H9 (cell line): ENCODE measurements at regions not wholly inside any gene's neighbourhood (a gene's known extent, or its start where the extent isn't known, plus 50 kb on each side); places are given as distances from the start of the nearest gene placed in this dataset.

Experiments
- DNase-seq: peaks from one replicate; pipeline ENCODE4 v3.0.0-alpha.2; 2017
- H2AFZ ChIP-seq: one replicate; pipeline ENCODE4 v1.6.1; 2013; ENCODE audit warnings: mild to moderate bottlenecking, low read length, control low read depth, moderate library complexity
- H2AK5ac ChIP-seq: 2 replicates; pipeline ENCODE4 v1.6.1; 2013; ENCODE audit warnings: low read length, control low read depth, mixed read lengths; ENCODE audit not compliant: insufficient read length
- H2BK120ac ChIP-seq: one replicate; pipeline ENCODE4 v1.6.1; 2013; ENCODE audit warnings: low read depth, mild to moderate bottlenecking, low read length, control low read depth, inconsistent platforms; ENCODE audit not compliant: poor library complexity, severe bottlenecking
- H2BK12ac ChIP-seq: 2 replicates; pipeline ENCODE4 v1.6.1; 2013; ENCODE audit warnings: low read length, control low read depth, mixed read lengths, low read depth; ENCODE audit not compliant: insufficient read length
- H2BK15ac ChIP-seq: 2 replicates; pipeline ENCODE4 v1.6.1; 2013; ENCODE audit warnings: low read depth, low read length, control low read depth
- H2BK20ac ChIP-seq: one replicate; pipeline ENCODE4 v1.6.1; 2013; ENCODE audit warnings: low read depth, mild to moderate bottlenecking, low read length, control low read depth, inconsistent platforms; ENCODE audit not compliant: poor library complexity, severe bottlenecking
- H2BK5ac ChIP-seq: 2 replicates; pipeline ENCODE4 v1.6.1; 2013; ENCODE audit warnings: low read length, control low read depth, mixed read lengths; ENCODE audit not compliant: insufficient read length
- H3K14ac ChIP-seq: 2 replicates; pipeline ENCODE4 v1.6.1; 2013; ENCODE audit warnings: low read length, control low read depth; ENCODE audit not compliant: insufficient read depth
- H3K18ac ChIP-seq: 2 replicates; pipeline ENCODE4 v1.6.1; 2013; ENCODE audit warnings: low read depth, mild to moderate bottlenecking, mixed read lengths, low read length, control low read depth; ENCODE audit not compliant: insufficient read length
- H3K23ac ChIP-seq: 2 replicates; pipeline ENCODE4 v1.6.1; 2013; ENCODE audit warnings: low read length, control low read depth, mixed read lengths, low read depth; ENCODE audit not compliant: insufficient read length
- H3K23me2 ChIP-seq: 2 replicates; pipeline ENCODE4 v1.6.1; 2013; ENCODE audit warnings: low read depth, mild to moderate bottlenecking, mixed read lengths, low read length, control low read depth; ENCODE audit not compliant: insufficient read length, poor library complexity, severe bottlenecking
- H3K27ac ChIP-seq: 2 replicates; pipeline ENCODE4 v1.5.1; 2013; ENCODE audit warnings: low read length, control low read depth, mixed read lengths, low read depth; ENCODE audit not compliant: insufficient read length
- H3K27me3 ChIP-seq: 2 replicates; pipeline ENCODE4 v1.6.1; 2013; ENCODE audit warnings: low read length, control low read depth, inconsistent platforms; ENCODE audit not compliant: insufficient read depth
- H3K4ac ChIP-seq: 2 replicates; pipeline ENCODE4 v1.6.1; 2013; ENCODE audit warnings: low read depth, mild to moderate bottlenecking, control low read depth, inconsistent platforms, low read length, moderate library complexity
- H3K4me1 ChIP-seq: 2 replicates; pipeline ENCODE4 v1.6.1; 2013; ENCODE audit warnings: low read length, control low read depth, inconsistent platforms; ENCODE audit not compliant: insufficient read depth
- H3K4me2 ChIP-seq: 2 replicates; pipeline ENCODE4 v1.6.1; 2013; ENCODE audit warnings: low read length, control low read depth, mixed read lengths; ENCODE audit not compliant: insufficient read length, insufficient read depth
- H3K56ac ChIP-seq: 2 replicates; pipeline ENCODE4 v1.6.1; 2013; ENCODE audit warnings: low read depth, mild to moderate bottlenecking, mixed read lengths, low read length, control low read depth; ENCODE audit not compliant: insufficient read length
- H3K79me1 ChIP-seq: 2 replicates; pipeline ENCODE4 v1.6.1; 2013; ENCODE audit warnings: low read depth, mild to moderate bottlenecking, moderate library complexity, low read length, control low read depth, inconsistent platforms; ENCODE audit not compliant: insufficient read depth, poor library complexity, severe bottlenecking
- H3K79me2 ChIP-seq: 2 replicates; pipeline ENCODE4 v1.6.1; 2013; ENCODE audit warnings: low read length, control low read depth, inconsistent platforms; ENCODE audit not compliant: insufficient read depth
- H3K9ac ChIP-seq: 2 replicates; pipeline ENCODE4 v1.6.1; 2013; ENCODE audit warnings: low read length, control low read depth, mixed read lengths; ENCODE audit not compliant: insufficient read length; ENCODE audit errors: extremely low read depth
- H3K9me3 ChIP-seq: one replicate; pipeline ENCODE4 v1.6.1; 2013; ENCODE audit warnings: low read depth, low read length, inconsistent platforms; ENCODE audit not compliant: control insufficient read depth
- H3T11ph ChIP-seq: one replicate; pipeline ENCODE4 v1.6.1; 2013; ENCODE audit warnings: mild to moderate bottlenecking, low read length, control low read depth, inconsistent platforms
- H4K20me1 ChIP-seq: one replicate; pipeline ENCODE4 v1.6.1; 2013; ENCODE audit not compliant: control insufficient read depth, insufficient read length, insufficient read depth
- H4K5ac ChIP-seq: 2 replicates; pipeline ENCODE4 v1.6.1; 2013; ENCODE audit warnings: low read depth, mild to moderate bottlenecking, mixed read lengths, low read length, control low read depth; ENCODE audit not compliant: insufficient read length
- H4K8ac ChIP-seq: replicated peaks from 2 replicates; pipeline ENCODE4 v1.6.1; 2013; ENCODE audit warnings: low read length, control low read depth, mixed read lengths, low read depth; ENCODE audit not compliant: insufficient read length
- H4K91ac ChIP-seq: 2 replicates; pipeline ENCODE4 v1.6.1; 2013; ENCODE audit warnings: low read depth, mild to moderate bottlenecking, moderate library complexity, mixed read lengths, low read length, control low read depth; ENCODE audit not compliant: insufficient read length
- H3K27ac Mint-ChIP-seq, 3 experiments: 2 replicates in 2 of 3; 3 replicates in 1 of 3; pipeline ENCODE4 v1.8.0; 2020 to 2021; ENCODE audit warnings: mixed read lengths in 3 of 3, mild to moderate bottlenecking in 1 of 3, moderate library complexity in 1 of 3
- H3K27me3 Mint-ChIP-seq: 2 replicates; pipeline ENCODE4 v1.8.0; 2021; ENCODE audit warnings: low read depth, mild to moderate bottlenecking, moderate library complexity, mixed read lengths
- H3K36me3 Mint-ChIP-seq, 3 experiments: 2 replicates in 2 of 3; 3 replicates in 1 of 3; pipeline ENCODE4 v1.8.0; 2020 to 2021; ENCODE audit warnings: low read depth in 3 of 3, mixed read lengths in 3 of 3; ENCODE audit not compliant: insufficient read depth in 1 of 3
- H3K4me1 Mint-ChIP-seq, 2 experiments: 2 replicates each; pipeline ENCODE4 v1.8.0; 2020; ENCODE audit warnings: mixed read lengths in 2 of 2
- H3K4me3 Mint-ChIP-seq, 2 experiments: 2 replicates in 1 of 2; 3 replicates in 1 of 2; pipeline ENCODE4 v1.8.0; 2020 to 2021; ENCODE audit warnings: mild to moderate bottlenecking in 2 of 2, mixed read lengths in 2 of 2, moderate library complexity in 1 of 2
- H3K9me3 Mint-ChIP-seq, 2 experiments: 2 replicates in 1 of 2; 3 replicates in 1 of 2; pipeline ENCODE4 v1.8.0; 2020; ENCODE audit warnings: mild to moderate bottlenecking in 2 of 2, mixed read lengths in 2 of 2, moderate library complexity in 1 of 2
- WGBS: extraction: QIAGEN DNeasy Blood & Tissue Kit; methylation state at CpG from one replicate; pipeline ENCODE4 v1.1.7; 2013; ENCODE audit warnings: missing lambda C conversion rate, low lambda C conversion rate, mixed read lengths; ENCODE audit not compliant: insufficient read length; ENCODE audit errors: extremely low coverage; 5-methylcytosine and 5-hydroxymethylcytosine counted together
- TF ChIP-seq, protein P1 (sequence below): fragments of 200-600 bp; sonication (generic); conservative IDR thresholded peaks from 3 replicates; pipeline ENCODE4 v1.8.0; 2021; ENCODE audit warnings: antibody characterized with exemption, mild to moderate bottlenecking

DNA sequence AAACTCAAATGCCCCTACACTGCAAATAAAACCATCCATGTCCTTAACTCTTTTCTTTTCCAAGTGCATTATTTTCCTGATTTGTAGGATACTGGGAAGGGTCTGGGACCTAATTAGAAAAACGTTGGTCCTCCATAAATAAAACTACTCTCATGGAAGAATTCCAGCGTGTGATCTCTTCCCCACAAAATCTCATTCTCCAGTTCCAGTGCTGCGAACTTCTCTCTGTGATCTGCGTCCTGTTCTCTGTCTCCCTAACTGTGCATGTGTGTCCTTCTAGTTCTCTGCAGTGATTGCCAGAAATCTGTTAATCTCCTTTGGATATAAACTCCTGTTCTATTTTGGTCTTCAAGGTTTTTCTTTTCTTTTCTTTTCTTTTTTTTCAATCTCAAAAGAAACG, 148.1 kb downstream of the BBOX1 start:
- Histone ChIP-seq H4K91ac (no peak overlapping the region), H2BK12ac (no peak overlapping the region), H3K4me1 (no peaks in the 10 kb centered on the region), H4K8ac (no peak overlapping the region), H3K4ac (no peak overlapping the region), H3T11ph (no peak overlapping the region), H3K56ac (no peak overlapping the region), H2BK20ac (no peak overlapping the region), H2BK15ac (no peak overlapping the region), H3K23ac (no peak overlapping the region), H4K20me1 (no peaks in the 10 kb centered on the region), H3K9me3 (no peaks in the 10 kb centered on the region), H2BK5ac (no peak overlapping the region), H2BK120ac (no peak overlapping the region), H3K27ac (no peak overlapping the region), H2AK5ac (no peak overlapping the region), H3K27me3 (no peaks in the 10 kb centered on the region), H3K14ac (no peak overlapping the region), H3K79me2 (no peaks in the 10 kb centered on the region), H2AFZ (no peak overlapping the region), H3K9ac (no peak overlapping the region), H3K18ac (no peak overlapping the region), H3K23me2 (no peaks in the 10 kb centered on the region), H3K4me2 (no peak overlapping the region), H3K79me1 (no peaks in the 10 kb centered on the region), H4K5ac (no peak overlapping the region)
- Mint-ChIP-seq H3K27me3 (no peaks in the 10 kb centered on the region), H3K4me1 (peaks cover 8% of the 10 kb centered on the region in 2 experiments), H3K27ac (no peak overlapping the region; a peak in 1 of 7 replicates), H3K36me3 (peaks cover 0 to 8% (median 0%) of the 10 kb centered on the region in 3 experiments; a peak in 2 of 7 replicates), H3K4me3 (no peak overlapping the region), H3K9me3 (peaks cover 0 to 6% of the 10 kb centered on the region in 2 experiments; a peak in 2 of 5 replicates)
- no CpG with 5 or more reads among the region's 5 CpGs for WGBS
- TF ChIP-seq, protein P1, sequence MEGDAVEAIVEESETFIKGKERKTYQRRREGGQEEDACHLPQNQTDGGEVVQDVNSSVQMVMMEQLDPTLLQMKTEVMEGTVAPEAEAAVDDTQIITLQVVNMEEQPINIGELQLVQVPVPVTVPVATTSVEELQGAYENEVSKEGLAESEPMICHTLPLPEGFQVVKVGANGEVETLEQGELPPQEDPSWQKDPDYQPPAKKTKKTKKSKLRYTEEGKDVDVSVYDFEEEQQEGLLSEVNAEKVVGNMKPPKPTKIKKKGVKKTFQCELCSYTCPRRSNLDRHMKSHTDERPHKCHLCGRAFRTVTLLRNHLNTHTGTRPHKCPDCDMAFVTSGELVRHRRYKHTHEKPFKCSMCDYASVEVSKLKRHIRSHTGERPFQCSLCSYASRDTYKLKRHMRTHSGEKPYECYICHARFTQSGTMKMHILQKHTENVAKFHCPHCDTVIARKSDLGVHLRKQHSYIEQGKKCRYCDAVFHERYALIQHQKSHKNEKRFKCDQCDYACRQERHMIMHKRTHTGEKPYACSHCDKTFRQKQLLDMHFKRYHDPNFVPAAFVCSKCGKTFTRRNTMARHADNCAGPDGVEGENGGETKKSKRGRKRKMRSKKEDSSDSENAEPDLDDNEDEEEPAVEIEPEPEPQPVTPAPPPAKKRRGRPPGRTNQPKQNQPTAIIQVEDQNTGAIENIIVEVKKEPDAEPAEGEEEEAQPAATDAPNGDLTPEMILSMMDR = no peak
- DNase-seq = no peak
